Tibial nerve (tissue), 3 donors: ENCODE measurements at regions not wholly inside any gene's neighbourhood (a gene's known extent, or its start where the extent isn't known, plus 50 kb on each side); places are given as distances from the start of the nearest gene placed in this dataset.

Source experiments
- POLR2A ChIP-seq, 2 donors: fragments of 450-650 bp; IDR thresholded peaks; one replicate each; pipeline ENCODE4 v1.6.1; 2017; ENCODE audit warnings: antibody characterized with exemption in 2 of 2, mild to moderate bottlenecking in 2 of 2, moderate library complexity in 2 of 2
- TF ChIP-seq, protein P1 (sequence below), 5 experiments: fragments of 200-600 bp in 3 of 5; fragments of 450-650 bp in 2 of 5; sonication (generic) in 3 of 5; IDR thresholded peaks; one replicate each; pipeline ENCODE4 v1.5.1; 2016 to 2019; ENCODE audit warnings: antibody characterized with exemption in 5 of 5, mild to moderate bottlenecking in 3 of 5, moderate library complexity in 2 of 5

DNA sequence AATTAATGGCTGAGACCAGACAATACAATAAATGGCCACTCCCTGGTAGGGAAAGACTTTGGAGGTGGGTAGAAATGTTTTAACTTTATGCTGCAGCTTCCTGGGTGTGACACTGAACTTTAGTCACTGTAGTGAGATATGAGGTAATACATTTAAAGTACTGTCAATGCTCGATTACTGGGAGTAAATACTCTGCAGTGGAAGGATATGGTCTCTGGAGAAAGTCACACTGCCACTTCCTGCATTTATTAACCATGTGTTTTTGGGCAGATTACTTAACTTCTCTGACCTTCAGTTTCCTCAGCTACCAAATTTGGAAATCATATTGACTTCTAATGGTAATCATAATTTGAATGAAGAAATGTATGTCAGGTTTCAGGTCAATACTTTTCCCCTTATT, 317.1 kb upstream of the TGFBR2 start:
- TF ChIP-seq, protein P1, sequence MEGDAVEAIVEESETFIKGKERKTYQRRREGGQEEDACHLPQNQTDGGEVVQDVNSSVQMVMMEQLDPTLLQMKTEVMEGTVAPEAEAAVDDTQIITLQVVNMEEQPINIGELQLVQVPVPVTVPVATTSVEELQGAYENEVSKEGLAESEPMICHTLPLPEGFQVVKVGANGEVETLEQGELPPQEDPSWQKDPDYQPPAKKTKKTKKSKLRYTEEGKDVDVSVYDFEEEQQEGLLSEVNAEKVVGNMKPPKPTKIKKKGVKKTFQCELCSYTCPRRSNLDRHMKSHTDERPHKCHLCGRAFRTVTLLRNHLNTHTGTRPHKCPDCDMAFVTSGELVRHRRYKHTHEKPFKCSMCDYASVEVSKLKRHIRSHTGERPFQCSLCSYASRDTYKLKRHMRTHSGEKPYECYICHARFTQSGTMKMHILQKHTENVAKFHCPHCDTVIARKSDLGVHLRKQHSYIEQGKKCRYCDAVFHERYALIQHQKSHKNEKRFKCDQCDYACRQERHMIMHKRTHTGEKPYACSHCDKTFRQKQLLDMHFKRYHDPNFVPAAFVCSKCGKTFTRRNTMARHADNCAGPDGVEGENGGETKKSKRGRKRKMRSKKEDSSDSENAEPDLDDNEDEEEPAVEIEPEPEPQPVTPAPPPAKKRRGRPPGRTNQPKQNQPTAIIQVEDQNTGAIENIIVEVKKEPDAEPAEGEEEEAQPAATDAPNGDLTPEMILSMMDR (IDR thresholded peaks at IDR 0.05), result no peak
- TF ChIP-seq POLR2A (IDR thresholded peaks at IDR 0.05), result no peak
